ENCODE measurements at regions not wholly inside any gene's neighbourhood (a gene's known extent, or its start where the extent isn't known, plus 50 kb on each side); places are given as distances from the start of the nearest gene placed in this dataset.

DNA sequence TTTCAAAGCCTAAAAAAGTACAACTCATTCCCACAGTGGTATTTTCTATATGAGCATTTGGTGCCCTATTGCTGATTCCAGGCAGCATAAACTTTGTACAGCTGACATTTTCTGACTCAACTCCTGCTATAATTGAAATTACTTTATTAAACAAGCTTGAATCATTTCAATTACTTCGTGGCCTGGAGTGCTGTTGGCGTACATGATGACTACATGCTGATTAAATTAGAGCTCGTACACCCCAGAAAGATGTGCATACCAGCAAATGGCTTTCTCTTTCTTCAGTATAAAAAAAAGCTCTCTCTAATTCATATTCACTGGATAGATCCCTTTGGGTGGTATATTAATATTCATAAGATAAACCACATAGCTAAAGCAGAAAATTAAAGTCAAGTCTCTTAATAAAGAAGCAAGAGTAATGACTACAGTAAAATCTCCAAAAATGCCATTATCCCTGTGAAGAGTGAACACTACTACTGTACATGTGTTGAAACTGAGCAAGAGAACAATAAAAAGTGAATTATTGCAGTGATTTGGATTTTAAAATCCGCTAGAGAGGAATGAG is 245.0 kb upstream of the IGFBP7 start:
- TF ChIP-seq, protein P1, sequence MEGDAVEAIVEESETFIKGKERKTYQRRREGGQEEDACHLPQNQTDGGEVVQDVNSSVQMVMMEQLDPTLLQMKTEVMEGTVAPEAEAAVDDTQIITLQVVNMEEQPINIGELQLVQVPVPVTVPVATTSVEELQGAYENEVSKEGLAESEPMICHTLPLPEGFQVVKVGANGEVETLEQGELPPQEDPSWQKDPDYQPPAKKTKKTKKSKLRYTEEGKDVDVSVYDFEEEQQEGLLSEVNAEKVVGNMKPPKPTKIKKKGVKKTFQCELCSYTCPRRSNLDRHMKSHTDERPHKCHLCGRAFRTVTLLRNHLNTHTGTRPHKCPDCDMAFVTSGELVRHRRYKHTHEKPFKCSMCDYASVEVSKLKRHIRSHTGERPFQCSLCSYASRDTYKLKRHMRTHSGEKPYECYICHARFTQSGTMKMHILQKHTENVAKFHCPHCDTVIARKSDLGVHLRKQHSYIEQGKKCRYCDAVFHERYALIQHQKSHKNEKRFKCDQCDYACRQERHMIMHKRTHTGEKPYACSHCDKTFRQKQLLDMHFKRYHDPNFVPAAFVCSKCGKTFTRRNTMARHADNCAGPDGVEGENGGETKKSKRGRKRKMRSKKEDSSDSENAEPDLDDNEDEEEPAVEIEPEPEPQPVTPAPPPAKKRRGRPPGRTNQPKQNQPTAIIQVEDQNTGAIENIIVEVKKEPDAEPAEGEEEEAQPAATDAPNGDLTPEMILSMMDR (IDR thresholded peaks at IDR 0.05) = no peak
- TF ChIP-seq POLR2A (IDR thresholded peaks at IDR 0.05) = no peak
